ENCODE measurements at regions not wholly inside any gene's neighbourhood (a gene's known extent, or its start where the extent isn't known, plus 50 kb on each side); places are given as distances from the start of the nearest gene placed in this dataset.

DNA sequence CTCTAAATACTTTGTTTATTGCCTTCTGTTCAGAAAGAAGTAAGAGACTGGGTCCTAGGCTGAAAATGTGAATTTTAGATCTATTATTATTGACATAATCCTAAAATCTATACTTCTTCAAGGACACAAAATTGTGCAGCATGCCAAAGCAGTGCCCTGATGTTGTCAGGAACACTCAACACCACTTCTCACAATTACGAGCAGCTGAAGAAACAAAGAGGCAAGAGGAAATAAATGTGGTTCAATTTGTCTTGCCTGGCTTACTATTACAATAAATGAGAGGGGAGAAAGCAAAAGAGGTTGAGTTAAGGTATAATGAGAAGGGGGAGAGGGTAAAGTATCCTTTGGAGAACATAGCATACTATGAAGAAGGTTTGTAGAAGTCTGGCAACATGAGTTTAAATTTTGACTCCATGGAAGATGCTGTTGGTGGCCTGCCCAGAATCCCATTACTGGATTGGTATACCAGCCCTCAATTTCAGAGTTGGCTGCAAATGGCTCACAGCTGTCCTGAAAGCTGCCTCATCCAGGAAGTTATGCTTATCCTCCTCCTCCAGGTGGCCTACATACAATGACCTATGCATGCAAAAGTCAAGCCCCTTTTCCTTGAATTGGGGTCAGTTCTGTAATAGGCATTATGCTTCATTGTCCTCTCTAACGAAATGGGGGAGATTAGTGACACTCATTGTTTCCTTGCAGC is 274.6 kb upstream of the SMIM30 start:
- Histone ChIP-seq H3K27me3 (ENCODE audit: insufficient read depth, low read length, poor library complexity) (peaks cover 10% of the 10 kb centered on the region), H3K79me2 (ENCODE audit: insufficient read depth, low read length) (no peaks in the 10 kb centered on the region), H4K20me1 (ENCODE audit: insufficient read depth, low read length) (no peaks in the 10 kb centered on the region), H2AFZ (ENCODE audit: low read depth, low read length) (no peak overlapping the region), H3K4me1 (ENCODE audit: insufficient read depth, low read length) (no peaks in the 10 kb centered on the region), H3K4me2 (ENCODE audit: insufficient read depth, low read length) (no peak overlapping the region), H3K27ac (ENCODE audit: low read length) (no peak overlapping the region), H3K36me3 (ENCODE audit: insufficient read depth, low read length) (no peaks in the 10 kb centered on the region), H3K4me3 (ENCODE audit: low read depth in 1 of 2, low read length in 2 of 2) (no peak overlapping the region), H3K9me3 (ENCODE audit: insufficient read depth, low read length, severe bottlenecking) (no peaks in the 10 kb centered on the region), H3K9ac (ENCODE audit: low read depth, low read length) (no peak overlapping the region)
- no peak for DNase-seq
- no peak for TF ChIP-seq EZH2 (IDR thresholded peaks at IDR 0.05; ENCODE audit: borderline replicate concordance, low read depth, low read length, severe bottlenecking)
- TF ChIP-seq, protein P1, sequence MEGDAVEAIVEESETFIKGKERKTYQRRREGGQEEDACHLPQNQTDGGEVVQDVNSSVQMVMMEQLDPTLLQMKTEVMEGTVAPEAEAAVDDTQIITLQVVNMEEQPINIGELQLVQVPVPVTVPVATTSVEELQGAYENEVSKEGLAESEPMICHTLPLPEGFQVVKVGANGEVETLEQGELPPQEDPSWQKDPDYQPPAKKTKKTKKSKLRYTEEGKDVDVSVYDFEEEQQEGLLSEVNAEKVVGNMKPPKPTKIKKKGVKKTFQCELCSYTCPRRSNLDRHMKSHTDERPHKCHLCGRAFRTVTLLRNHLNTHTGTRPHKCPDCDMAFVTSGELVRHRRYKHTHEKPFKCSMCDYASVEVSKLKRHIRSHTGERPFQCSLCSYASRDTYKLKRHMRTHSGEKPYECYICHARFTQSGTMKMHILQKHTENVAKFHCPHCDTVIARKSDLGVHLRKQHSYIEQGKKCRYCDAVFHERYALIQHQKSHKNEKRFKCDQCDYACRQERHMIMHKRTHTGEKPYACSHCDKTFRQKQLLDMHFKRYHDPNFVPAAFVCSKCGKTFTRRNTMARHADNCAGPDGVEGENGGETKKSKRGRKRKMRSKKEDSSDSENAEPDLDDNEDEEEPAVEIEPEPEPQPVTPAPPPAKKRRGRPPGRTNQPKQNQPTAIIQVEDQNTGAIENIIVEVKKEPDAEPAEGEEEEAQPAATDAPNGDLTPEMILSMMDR (IDR thresholded peaks at IDR 0.05; ENCODE audit: borderline replicate concordance, extremely low read depth, low read length, poor library complexity, severe bottlenecking), result no peak
- ATAC-seq (ENCODE audit: insufficient read depth, low read depth), result no peak

DNA sequence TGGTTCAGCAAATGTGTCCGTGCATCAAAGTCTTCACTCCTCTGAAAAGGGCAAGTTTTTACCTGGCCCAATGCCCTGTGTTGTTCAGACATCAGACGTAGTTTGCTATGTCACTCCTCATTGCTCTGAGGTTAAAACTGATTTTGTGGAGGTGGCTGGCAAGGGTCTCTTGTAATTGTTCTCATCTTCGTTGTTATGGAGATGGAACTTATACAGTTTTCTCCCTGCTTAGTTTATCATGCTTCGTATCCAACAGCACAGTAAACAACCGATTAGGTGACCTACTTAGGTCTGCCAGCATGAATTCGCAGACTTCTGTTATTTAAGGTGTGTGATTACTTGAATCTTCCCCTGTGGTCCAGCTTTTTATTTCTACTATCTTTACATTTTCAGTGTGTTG is 274.1 kb upstream of the SMIM30 start:
- Histone ChIP-seq H3K27me3 (ENCODE audit: insufficient read depth, low read length, poor library complexity) (peaks cover 10% of the 10 kb centered on the region), H2AFZ (ENCODE audit: low read depth, low read length) (no peak overlapping the region), H3K9ac (ENCODE audit: low read depth, low read length) (no peak overlapping the region), H3K36me3 (ENCODE audit: insufficient read depth, low read length) (no peaks in the 10 kb centered on the region), H3K4me3 (ENCODE audit: low read depth in 1 of 2, low read length in 2 of 2) (no peak overlapping the region), H4K20me1 (ENCODE audit: insufficient read depth, low read length) (no peaks in the 10 kb centered on the region), H3K27ac (ENCODE audit: low read length) (no peak overlapping the region), H3K79me2 (ENCODE audit: insufficient read depth, low read length) (no peaks in the 10 kb centered on the region), H3K4me2 (ENCODE audit: insufficient read depth, low read length) (no peak overlapping the region), H3K9me3 (ENCODE audit: insufficient read depth, low read length, severe bottlenecking) (no peaks in the 10 kb centered on the region), H3K4me1 (ENCODE audit: insufficient read depth, low read length) (no peaks in the 10 kb centered on the region)
- no peak for ATAC-seq (ENCODE audit: insufficient read depth, low read depth)
- no peak for DNase-seq
- TF ChIP-seq, protein P1 (IDR thresholded peaks at IDR 0.05; ENCODE audit: borderline replicate concordance, extremely low read depth, low read length, poor library complexity, severe bottlenecking), result no peak
- no peak for TF ChIP-seq EZH2 (IDR thresholded peaks at IDR 0.05; ENCODE audit: borderline replicate concordance, low read depth, low read length, severe bottlenecking)

DNA sequence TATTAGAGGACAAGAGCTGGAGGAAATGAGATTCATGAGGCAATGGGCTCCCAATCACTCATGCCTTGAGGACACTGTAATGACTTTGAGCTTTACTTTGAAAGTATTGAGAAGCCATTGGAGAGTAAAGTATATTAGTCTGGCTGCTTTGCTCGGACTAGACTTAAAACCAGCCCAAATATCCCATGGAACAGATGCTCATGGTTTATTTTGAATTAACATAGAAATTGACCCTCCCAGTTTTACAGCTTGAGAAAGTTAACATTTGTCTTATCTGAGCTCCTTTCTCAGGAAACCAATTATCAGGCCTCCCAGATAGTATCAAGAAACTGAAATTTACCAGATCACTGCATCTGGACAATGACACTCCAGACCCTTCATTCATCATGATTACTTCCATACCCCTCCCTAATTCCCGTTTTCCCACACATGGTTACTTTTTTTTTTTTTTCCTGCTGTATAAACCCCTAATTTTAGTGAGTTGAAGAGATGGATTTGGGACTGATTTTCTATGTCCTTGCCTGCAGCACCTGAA is 270.8 kb upstream of the SMIM30 start:
- no peaks in the 10 kb centered on the region for H3K79me2 ChIP-seq (ENCODE audit: insufficient read depth, low read length)
- no peaks in the 10 kb centered on the region for H3K4me1 ChIP-seq (ENCODE audit: insufficient read depth, low read length)
- H3K9me3 ChIP-seq (ENCODE audit: insufficient read depth, low read length, severe bottlenecking), result no peaks in the 10 kb centered on the region
- H2AFZ ChIP-seq (ENCODE audit: low read depth, low read length), result no peak overlapping the region
- H3K36me3 ChIP-seq (ENCODE audit: insufficient read depth, low read length), result no peaks in the 10 kb centered on the region
- TF ChIP-seq EZH2 (IDR thresholded peaks at IDR 0.05; ENCODE audit: borderline replicate concordance, low read depth, low read length, severe bottlenecking), result no peak
- TF ChIP-seq, protein P1 (IDR thresholded peaks at IDR 0.05; ENCODE audit: borderline replicate concordance, extremely low read depth, low read length, poor library complexity, severe bottlenecking), result no peak
- H3K9ac ChIP-seq (ENCODE audit: low read depth, low read length), result no peak overlapping the region
- no peak overlapping the region for H3K4me2 ChIP-seq (ENCODE audit: insufficient read depth, low read length)
- no peaks in the 10 kb centered on the region for H4K20me1 ChIP-seq (ENCODE audit: insufficient read depth, low read length)
- no peak for ATAC-seq (ENCODE audit: insufficient read depth, low read depth)
- no peak overlapping the region for H3K27ac ChIP-seq (ENCODE audit: low read length)
- no peak overlapping the region for H3K4me3 ChIP-seq (ENCODE audit: low read depth in 1 of 2, low read length in 2 of 2)
- DNase-seq, result no peak
- H3K27me3 ChIP-seq (ENCODE audit: insufficient read depth, low read length, poor library complexity), result no peaks in the 10 kb centered on the region

Measured in DND-41 (cell line).